ENCODE measurements at regions not wholly inside any gene's neighbourhood (a gene's known extent, or its start where the extent isn't known, plus 50 kb on each side); places are given as distances from the start of the nearest gene placed in this dataset.

DNA sequence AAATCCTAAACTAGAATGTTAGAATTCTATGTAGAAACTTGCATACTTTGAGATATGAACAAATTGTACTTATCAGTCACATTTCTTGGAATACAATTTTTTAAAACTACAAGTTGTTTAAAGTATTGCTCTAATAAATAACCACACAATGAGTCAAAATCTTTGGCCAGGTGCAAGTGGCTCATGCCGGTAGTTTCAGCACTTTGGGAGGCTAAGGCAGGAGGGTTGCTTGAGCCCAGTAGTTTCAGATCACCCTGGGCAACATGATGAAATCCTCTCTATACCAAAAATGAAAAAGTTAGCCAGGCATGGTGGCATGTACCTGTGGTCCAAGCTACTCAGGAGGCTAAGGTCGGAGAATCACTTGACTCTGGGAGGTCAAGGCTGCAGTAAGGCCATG is 257.8 kb downstream of the COX7C start:
- no peak overlapping the region for H3K4me3 Mint-ChIP-seq
- CTCF ChIA-PET, result no interaction called here
- no peak overlapping the region for H3K27ac Mint-ChIP-seq
- H3K9me3 Mint-ChIP-seq (ENCODE audit: low read depth), result no peaks in the 10 kb centered on the region
- DNase-seq (no peak), ATAC-seq (no peak)
- H3K4me1 Mint-ChIP-seq, result no peaks in the 10 kb centered on the region
- H3K36me3 Mint-ChIP-seq, result no peaks in the 10 kb centered on the region
- peaks cover 15% of the 10 kb centered on the region for H3K27me3 Mint-ChIP-seq

DNA sequence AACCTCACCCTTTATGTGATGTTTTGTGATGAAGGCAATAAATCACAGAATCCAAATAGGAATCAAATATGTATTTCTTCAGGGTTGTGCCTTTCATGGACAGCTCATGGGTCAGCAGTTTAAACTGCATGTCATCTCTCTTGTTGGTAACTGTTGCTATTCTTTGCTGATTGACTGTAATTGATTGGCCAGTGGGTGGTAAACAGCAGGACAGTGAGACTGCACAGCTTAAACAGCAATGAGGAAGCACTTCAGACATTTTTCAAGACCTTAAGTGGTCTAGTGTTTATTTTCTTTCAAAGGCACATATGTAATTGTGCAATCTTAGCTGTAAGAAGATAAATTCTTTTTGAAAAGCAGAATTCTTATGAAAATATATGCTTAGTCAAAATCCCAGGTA is 260.5 kb downstream of the COX7C start:
- Mint-ChIP-seq H3K4me1 (no peaks in the 10 kb centered on the region), H3K9me3 (ENCODE audit: low read depth) (no peaks in the 10 kb centered on the region), H3K36me3 (no peaks in the 10 kb centered on the region), H3K4me3 (no peak overlapping the region), H3K27ac (no peak overlapping the region), H3K27me3 (peaks cover 11% of the 10 kb centered on the region)
- CTCF ChIA-PET, result no interaction called here
- ATAC-seq (no peak), DNase-seq (no peak)

DNA sequence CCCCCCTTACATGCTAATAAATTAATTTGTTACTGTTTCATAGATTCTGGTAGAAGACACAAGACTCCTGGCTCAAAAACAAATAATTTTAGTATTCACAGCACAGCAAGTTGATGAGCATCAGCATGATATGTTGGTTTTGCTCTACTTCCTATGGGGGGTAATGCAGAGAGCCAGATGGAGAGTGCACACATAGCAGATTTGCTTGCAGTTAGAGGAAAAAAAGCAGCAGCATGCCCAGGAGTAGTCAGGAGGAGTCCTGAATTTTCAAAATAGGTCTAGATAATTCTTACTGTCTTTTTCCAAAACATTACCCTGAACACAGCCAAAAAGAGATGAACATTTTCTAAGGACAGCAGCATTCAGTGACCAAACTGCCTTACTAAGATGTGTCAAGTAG is 261.3 kb downstream of the COX7C start:
- Mint-ChIP-seq H3K4me1 (no peaks in the 10 kb centered on the region), H3K36me3 (no peaks in the 10 kb centered on the region), H3K4me3 (no peak overlapping the region), H3K27ac (no peak overlapping the region), H3K9me3 (ENCODE audit: low read depth) (no peaks in the 10 kb centered on the region), H3K27me3 (peaks cover 7% of the 10 kb centered on the region)
- ATAC-seq (no peak), DNase-seq (no peak)
- CTCF ChIA-PET, result no interaction called here

DNA sequence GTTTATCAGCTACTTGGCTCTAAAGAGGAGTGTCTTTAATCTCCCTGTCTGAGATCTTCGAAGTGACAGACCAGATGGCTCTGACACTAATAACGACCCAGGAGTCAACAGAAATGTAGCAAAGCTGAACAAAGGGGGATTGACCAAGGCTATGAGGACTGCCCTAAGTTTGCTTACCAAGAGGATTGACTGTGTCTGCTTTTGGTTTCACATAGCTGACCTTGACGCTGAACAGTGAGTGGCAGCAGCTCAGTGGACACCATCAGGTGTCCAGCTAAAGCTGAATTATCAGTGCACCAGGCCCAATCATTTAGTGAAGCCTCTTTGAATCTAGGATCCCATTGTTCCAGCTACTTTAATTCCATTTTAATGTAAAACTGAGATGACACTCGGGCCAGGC is 262.6 kb downstream of the COX7C start:
- ATAC-seq (no peak), DNase-seq (no peak)
- peaks cover 4% of the 10 kb centered on the region for H3K27me3 Mint-ChIP-seq
- H3K4me1 Mint-ChIP-seq, result no peaks in the 10 kb centered on the region
- H3K27ac Mint-ChIP-seq, result no peak overlapping the region
- no peaks in the 10 kb centered on the region for H3K9me3 Mint-ChIP-seq (ENCODE audit: low read depth)
- H3K4me3 Mint-ChIP-seq, result no peak overlapping the region
- CTCF ChIA-PET, result interaction anchor here (1.1 to 3.3 kb wide), 6 partner anchors 30 to 137 kb away, joined by 3 to 26 read pairs (median 5); no protein-coding TSS in a partner anchor
- no peaks in the 10 kb centered on the region for H3K36me3 Mint-ChIP-seq

DNA sequence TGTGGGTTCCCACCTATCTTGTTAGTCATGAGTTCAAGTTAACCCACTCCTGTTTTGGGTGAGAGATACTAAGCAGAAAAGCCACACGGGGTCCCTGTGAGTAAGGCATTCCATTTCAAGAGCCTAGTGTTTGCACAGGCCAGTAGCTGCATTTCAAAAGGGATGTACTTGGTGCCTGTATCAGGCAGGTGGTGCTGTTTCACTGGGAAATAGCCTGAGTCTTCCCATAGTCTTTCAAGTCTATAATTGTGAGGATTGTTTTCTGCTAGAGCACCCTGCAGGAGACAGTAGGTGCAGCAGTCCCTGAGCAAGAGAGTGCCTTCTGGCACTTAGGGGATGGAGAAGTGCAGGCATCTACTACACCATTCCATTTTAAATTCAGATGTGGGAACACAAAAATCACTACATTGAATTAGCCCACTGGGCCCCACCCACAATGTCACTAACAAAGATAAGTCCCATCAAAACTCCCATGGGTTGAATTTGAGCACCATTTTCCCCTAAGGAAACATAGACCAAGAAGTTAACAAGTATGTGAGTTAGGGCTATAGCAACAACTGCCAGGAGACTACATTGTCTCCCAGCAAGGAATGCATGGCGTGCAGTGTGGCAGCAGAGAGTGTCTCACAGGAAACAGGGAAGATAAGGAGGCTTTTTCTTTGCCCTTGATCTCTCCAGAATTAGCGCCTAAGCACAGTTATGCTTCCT is 263.2 kb downstream of the COX7C start:
- no peaks in the 10 kb centered on the region for H3K9me3 Mint-ChIP-seq (ENCODE audit: low read depth)
- H3K4me1 Mint-ChIP-seq, result no peaks in the 10 kb centered on the region
- H3K27me3 Mint-ChIP-seq, result peaks cover 5% of the 10 kb centered on the region
- DNase-seq (peak; percentile 60), ATAC-seq (peak; percentile 85)
- H3K36me3 Mint-ChIP-seq, result no peaks in the 10 kb centered on the region
- no peak overlapping the region for H3K27ac Mint-ChIP-seq
- CTCF ChIA-PET, result interaction anchor here (1.1 to 3.3 kb wide), 6 partner anchors 30 to 136 kb away, joined by 3 to 26 read pairs (median 5); no protein-coding TSS in a partner anchor
- no peak overlapping the region for H3K4me3 Mint-ChIP-seq

DNA sequence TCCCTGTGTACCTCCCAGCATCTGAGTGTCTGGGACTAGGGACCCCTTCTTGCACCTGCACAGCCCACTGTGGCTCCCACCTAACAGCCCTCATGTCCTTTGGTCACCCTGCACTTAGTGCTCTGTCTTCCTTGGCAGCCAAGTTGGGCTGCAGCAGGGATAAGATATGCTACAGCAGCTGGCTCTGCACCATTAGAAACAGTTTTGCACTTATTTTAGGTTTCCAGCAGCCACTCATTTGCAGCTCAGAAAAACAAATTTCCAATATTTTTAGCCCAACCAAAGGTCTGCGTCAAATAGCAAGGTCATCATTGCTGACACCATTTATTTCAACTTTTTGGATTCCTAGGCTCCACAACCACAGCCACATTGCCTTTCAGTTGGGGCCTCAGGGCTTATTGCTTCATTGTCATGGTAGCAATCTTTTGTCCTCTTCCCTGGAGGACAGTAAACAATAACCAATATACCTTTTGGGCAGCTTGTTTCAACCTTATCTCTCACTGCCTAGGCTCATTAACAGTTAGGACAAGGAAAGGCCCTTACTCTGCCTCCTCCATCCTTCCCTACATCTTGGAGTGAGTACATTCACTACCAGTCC is 263.9 kb downstream of the COX7C start:
- CTCF ChIA-PET, result interaction anchor here (2.2 to 3.3 kb wide), 2 partner anchors 85 to 88 kb away, joined by 8 to 26 read pairs; no protein-coding TSS in a partner anchor
- no peak for DNase-seq
- Mint-ChIP-seq H3K4me1 (no peaks in the 10 kb centered on the region), H3K27me3 (peaks cover 3% of the 10 kb centered on the region), H3K36me3 (no peaks in the 10 kb centered on the region), H3K9me3 (ENCODE audit: low read depth) (no peaks in the 10 kb centered on the region), H3K4me3 (no peak overlapping the region), H3K27ac (no peak overlapping the region)
- no peak for ATAC-seq

DNA sequence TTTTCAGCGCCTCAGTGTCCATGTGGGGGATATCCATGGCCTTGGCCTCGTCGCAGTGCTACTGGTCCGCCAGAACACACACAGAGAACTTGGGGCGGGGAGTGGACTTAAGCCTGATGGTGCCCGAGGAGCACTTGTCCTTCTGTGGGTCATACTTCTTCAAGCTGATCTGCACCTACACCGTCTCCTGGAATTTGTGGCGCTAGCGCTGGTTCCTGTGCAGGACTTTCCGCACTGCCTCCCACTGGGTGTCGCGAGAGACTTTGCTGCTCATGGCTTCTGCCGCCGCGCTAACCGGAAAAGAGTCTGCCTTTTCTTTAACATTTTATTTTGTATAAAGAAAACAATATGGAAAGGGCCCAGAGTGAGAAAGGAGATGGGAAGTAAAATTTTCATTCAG is 266.9 kb downstream of the COX7C start:
- no peaks in the 10 kb centered on the region for H3K36me3 Mint-ChIP-seq

DNA sequence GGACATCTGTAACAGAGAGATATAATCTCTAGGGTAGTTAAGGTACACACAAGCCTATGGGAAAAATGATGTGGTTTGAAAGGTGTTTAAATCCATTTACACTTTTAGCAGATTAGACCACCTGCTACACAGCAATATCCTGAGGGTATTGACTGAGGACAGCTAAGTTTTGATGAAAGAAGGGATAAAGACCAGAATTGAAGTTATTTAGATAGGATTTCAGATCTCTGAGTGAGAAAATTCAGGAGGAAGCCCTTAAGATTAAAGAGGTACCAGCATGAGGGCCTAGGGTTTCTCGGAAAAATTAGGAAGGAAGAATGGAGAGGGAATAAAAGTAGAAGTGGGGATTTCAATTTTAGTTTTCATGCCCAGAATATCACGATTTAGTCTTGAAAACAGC is 267.3 kb downstream of the COX7C start:
- Mint-ChIP-seq H3K27me3 (peaks cover 10% of the 10 kb centered on the region), H3K4me1 (no peaks in the 10 kb centered on the region), H3K4me3 (no peak overlapping the region), H3K9me3 (ENCODE audit: low read depth) (no peaks in the 10 kb centered on the region), H3K36me3 (no peaks in the 10 kb centered on the region), H3K27ac (no peak overlapping the region)
- no peak for DNase-seq
- ATAC-seq, result no peak
- CTCF ChIA-PET, result no interaction called here

More for the DNA sequence above, 266.9 kb downstream of the COX7C start:
- Mint-ChIP-seq H3K9me3 (ENCODE audit: low read depth) (no peaks in the 10 kb centered on the region), H3K27ac (no peak overlapping the region), H3K27me3 (peaks cover 10% of the 10 kb centered on the region), H3K4me1 (no peaks in the 10 kb centered on the region), H3K4me3 (no peak overlapping the region)
- ATAC-seq (no peak), DNase-seq (no peak)
- CTCF ChIA-PET, result no interaction called here

DNA sequence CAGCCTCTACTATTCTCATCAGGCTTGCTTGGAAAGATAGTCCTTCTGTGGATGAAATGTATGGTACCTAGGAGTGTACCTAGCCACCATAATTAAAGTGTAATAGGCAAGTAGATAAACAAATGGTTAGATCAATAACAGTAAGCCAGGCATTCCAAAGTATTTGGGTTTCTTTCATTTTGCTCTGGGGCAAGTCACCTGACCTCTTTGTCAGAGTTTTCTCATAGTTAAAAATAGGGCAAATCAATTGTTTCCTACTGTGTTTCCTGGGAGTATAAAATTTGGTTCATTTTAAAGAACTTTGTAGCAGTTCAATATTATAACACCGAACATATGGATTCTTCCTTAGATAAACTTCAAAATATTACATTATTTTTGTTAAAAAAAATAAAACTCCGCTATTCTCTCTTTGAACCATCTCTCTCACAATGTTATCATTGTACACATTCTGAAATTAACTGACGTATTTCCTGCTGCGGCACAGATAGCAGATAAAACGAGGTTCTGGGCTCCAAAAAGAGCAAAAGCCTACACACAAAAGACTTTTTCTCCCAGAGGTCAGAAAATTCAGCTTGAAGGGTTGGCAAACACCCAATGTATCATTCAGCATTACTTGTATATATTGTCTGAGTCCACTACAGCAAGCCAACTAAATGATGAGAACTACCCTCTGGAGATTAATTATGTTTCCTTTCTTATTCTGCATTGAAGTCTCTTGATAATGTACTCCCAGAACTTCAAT is 267.9 kb downstream of the COX7C start:
- Mint-ChIP-seq H3K36me3 (no peaks in the 10 kb centered on the region), H3K4me3 (no peak overlapping the region), H3K27ac (no peak overlapping the region), H3K4me1 (no peaks in the 10 kb centered on the region), H3K27me3 (peaks cover 10% of the 10 kb centered on the region), H3K9me3 (ENCODE audit: low read depth) (no peaks in the 10 kb centered on the region)
- DNase-seq (no peak), ATAC-seq (no peak)
- CTCF ChIA-PET, result no interaction called here

DNA sequence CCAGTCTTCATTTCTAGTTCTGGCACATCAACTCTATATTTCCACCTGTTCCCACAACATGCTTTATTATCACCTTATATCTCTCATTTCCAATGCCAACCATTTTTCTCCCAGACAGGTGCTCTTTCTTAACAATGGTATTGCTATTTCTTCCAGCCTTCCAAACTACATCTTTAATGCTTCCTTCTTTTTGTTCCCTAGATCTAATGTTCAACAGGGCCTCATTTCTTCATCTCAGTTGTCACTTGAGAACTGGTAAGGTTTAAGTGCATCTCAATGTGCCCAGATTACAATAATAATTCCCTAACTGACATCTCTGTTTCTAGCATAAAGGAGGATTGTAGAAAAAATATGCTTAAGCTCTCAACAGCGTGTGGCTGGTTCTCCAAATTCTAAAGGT is 272.6 kb downstream of the COX7C start:
- ATAC-seq (no peak), DNase-seq (no peak)
- no peaks in the 10 kb centered on the region for H3K9me3 Mint-ChIP-seq (ENCODE audit: low read depth)
- CTCF ChIA-PET, result no interaction called here
- no peak overlapping the region for H3K27ac Mint-ChIP-seq
- H3K4me1 Mint-ChIP-seq, result no peaks in the 10 kb centered on the region
- peaks cover 16% of the 10 kb centered on the region for H3K27me3 Mint-ChIP-seq
- no peaks in the 10 kb centered on the region for H3K36me3 Mint-ChIP-seq
- H3K4me3 Mint-ChIP-seq, result no peak overlapping the region

DNA sequence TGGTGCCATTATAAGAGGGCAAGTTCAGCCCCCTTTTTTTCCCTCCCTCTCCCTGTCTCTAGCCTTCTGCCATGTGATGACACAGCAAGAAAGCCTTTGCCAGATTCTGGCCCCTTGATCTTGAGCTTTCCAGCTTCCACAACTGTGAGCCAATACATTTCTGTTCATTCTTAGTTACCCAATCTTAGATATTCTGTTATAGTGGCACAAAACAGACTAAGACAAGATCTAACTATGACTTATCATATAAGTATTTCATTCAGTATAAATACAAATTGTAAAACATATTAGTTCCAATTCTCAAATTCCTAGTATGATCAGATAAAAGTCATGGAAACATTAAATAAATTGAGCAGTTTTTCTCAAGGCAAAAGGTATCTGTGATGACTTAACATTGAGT is 276.3 kb downstream of the COX7C start:
- peaks cover 10% of the 10 kb centered on the region for H3K27me3 Mint-ChIP-seq
- H3K9me3 Mint-ChIP-seq (ENCODE audit: low read depth), result no peaks in the 10 kb centered on the region
- no peak overlapping the region for H3K27ac Mint-ChIP-seq
- no peaks in the 10 kb centered on the region for H3K36me3 Mint-ChIP-seq
- no peak overlapping the region for H3K4me3 Mint-ChIP-seq
- ATAC-seq, result no peak
- H3K4me1 Mint-ChIP-seq, result no peaks in the 10 kb centered on the region
- CTCF ChIA-PET, result no interaction called here
- DNase-seq, result no peak

DNA sequence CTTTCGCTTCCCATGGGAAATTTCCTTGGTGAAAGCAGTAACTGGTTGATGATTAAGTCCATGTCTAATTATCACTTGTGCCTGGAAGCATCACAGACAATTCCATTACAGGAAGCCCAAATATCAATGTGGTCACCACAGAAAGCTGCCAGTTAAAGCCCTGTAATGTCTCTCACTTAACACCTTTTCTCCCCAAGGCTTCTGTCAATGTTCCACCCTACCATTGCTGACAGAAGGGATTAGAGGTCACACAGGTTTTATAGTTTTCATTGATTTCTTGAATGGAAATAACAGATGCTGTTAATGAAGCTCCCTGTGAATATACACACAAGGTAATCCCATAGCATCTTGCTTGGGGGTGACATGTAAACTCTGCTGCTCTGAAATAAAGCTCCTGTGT is 279.2 kb downstream of the COX7C start:
- CTCF ChIA-PET, result interaction anchor here (1.1 kb wide), 1 partner anchor 503 kb away, joined by 3 read pairs; no protein-coding TSS in a partner anchor
- no peaks in the 10 kb centered on the region for H3K4me1 Mint-ChIP-seq
- ATAC-seq, result no peak
- H3K9me3 Mint-ChIP-seq (ENCODE audit: low read depth), result no peaks in the 10 kb centered on the region
- no peak for DNase-seq
- H3K27me3 Mint-ChIP-seq, result peaks cover 18% of the 10 kb centered on the region
- H3K27ac Mint-ChIP-seq, result no peak overlapping the region
- H3K4me3 Mint-ChIP-seq, result no peak overlapping the region
- H3K36me3 Mint-ChIP-seq, result no peaks in the 10 kb centered on the region

DNA sequence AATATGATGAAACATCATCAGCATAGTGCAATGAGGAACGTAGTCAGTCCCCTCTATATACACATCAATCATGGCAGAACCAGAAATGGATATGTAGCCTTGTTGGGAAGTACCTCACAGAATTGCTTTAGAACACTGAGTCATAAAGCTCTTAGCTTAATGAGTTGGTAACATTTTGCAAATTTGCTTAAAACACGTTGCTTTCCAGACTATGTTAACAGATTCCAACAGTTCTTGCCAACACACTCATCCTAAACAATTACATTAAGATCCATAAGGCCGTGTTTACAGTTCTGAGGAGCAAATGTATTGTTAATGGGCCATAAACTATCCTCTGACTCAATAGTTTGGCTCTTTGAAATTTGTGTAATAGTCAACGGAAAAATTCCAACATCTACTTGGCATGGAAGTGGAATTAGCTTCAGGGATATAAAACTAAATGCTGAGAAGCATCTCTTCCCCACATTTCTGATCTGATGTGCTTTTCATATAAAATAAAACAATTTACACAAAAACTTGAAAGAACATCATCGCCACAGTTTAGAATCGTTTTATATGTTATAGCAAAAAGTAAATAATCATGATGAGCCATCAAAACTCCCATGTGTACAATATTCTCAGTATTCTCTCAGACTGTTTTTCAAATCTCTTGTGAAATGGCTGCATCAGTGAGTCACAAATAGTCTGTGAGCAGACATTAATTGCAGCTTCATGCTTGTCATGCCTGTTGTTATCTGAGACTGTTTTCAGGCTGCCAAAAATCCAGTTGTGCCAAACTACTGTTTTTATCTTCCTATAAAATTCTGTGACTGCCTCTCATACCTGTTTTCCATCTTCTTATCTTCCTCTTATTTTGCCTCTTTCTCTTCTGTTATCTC is 291.9 kb downstream of the COX7C start:
- Mint-ChIP-seq H3K4me1 (no peaks in the 10 kb centered on the region), H3K4me3 (no peak overlapping the region), H3K27me3 (peaks cover 37% of the 10 kb centered on the region), H3K9me3 (ENCODE audit: low read depth) (no peaks in the 10 kb centered on the region), H3K27ac (no peak overlapping the region), H3K36me3 (no peaks in the 10 kb centered on the region)
- ATAC-seq (no peak), DNase-seq (no peak)
- CTCF ChIA-PET, result interaction anchor here (1.4 kb wide), 1 partner anchor 29 kb away, joined by 3 read pairs; no protein-coding TSS in a partner anchor

Data from activated CD8-positive, alpha-beta memory T cell treated with anti-CD3 and anti-CD28 coated beads, Interleukin-2, amount 10 ng/mL, durations not matched to agents 7 days and 5 days (primary cell).